ENCODE measurements at regions not wholly inside any gene's neighbourhood (a gene's known extent, or its start where the extent isn't known, plus 50 kb on each side); places are given as distances from the start of the nearest gene placed in this dataset.
A peak's percentile ranks its signal among the peaks of the same experiment; 100 is the strongest.

GRCh38 chr12:20309504-20310148, 58.7 kb upstream of the PDE3A start:
- TF ChIP-seq POLR2A (IDR thresholded peaks at IDR 0.05) (no peak), CTCF (IDR thresholded peaks at IDR 0.05) (no peak)
- Histone ChIP-seq H3K4me1 (peaks cover 0 to 15% (median 0%) of the 10 kb centered on the region in 12 donors), H3K27ac (peak overlapping the region in 9 of 12 donors; percentile 8 to 71 (median 40)), H3K4me3 (no peak overlapping the region), H3K9me3 (peaks cover 0 to 26% (median 9%) of the 10 kb centered on the region in 12 donors), H3K27me3 (no peaks in the 10 kb centered on the region), H3K36me3 (no peaks in the 10 kb centered on the region)
- ATAC-seq = peak; percentile 87 to 92 (median 90)
- WGBS, 4 donors = 28 to 43% (median 38%) methylated on average over 4 of the region's 4 CpGs
- DNase-seq = peak; percentile 54 to 77 (median 67)
- intact Hi-C loops (cut with DNase I) = loop anchor here in 3 of 10 donors (5.0 to 10.0 kb wide), 3 partner anchors 32 to 58 kb away; partner anchors contain the start of gene PDE3A (in 3 of the 3)

GRCh38 chr12:20314328-20314727, 54.0 kb upstream of the PDE3A start:
- Histone ChIP-seq H3K9me3 (no peaks in the 10 kb centered on the region), H3K36me3 (no peaks in the 10 kb centered on the region), H3K4me1 (peaks cover 0 to 19% (median 0%) of the 10 kb centered on the region in 12 donors), H3K27ac (peak overlapping the region in 2 of 12 donors; percentile 23), H3K4me3 (no peak overlapping the region), H3K27me3 (no peaks in the 10 kb centered on the region)
- TF ChIP-seq POLR2A (IDR thresholded peaks at IDR 0.05) (no peak), CTCF (IDR thresholded peaks at IDR 0.05) (no peak)
- ATAC-seq (peak; percentile 19 to 69 (median 48)), DNase-seq (no peak)
- intact Hi-C loops (cut with DNase I) = loop anchor here in 3 of 10 donors (5.0 to 10.0 kb wide), 3 partner anchors 37 to 53 kb away; partner anchors contain the start of gene PDE3A (in 3 of the 3)
- whole genome bisulfite sequencing, 4 donors = 41 to 63% (median 57%) methylated on average over 2 of the region's 2 CpGs

GRCh38 chr12:20317554-20317953, 50.8 kb upstream of the PDE3A start:
- Histone ChIP-seq H3K27me3 (no peaks in the 10 kb centered on the region), H3K4me3 (no peak overlapping the region), H3K9me3 (no peaks in the 10 kb centered on the region), H3K36me3 (no peaks in the 10 kb centered on the region), H3K27ac (no peak overlapping the region), H3K4me1 (peaks cover 0 to 13% (median 0%) of the 10 kb centered on the region in 12 donors)
- intact Hi-C loops (cut with DNase I) = loop anchor here in 2 of 10 donors (10.0 kb wide), 1 partner anchor 47 kb away; the partner anchor contains the start of gene PDE3A (in 2 of the 2)
- DNase-seq (no peak), ATAC-seq (no peak)
- 94 to 96% (median 94%) methylated on average over 4 of the region's 4 CpGs for WGBS, 4 donors
- no peak for TF ChIP-seq CTCF (IDR thresholded peaks at IDR 0.05)
- TF ChIP-seq POLR2A (IDR thresholded peaks at IDR 0.05) = no peak

All from heart left ventricle (tissue), 16 donors.